ENCODE measurements at regions not wholly inside any gene's neighbourhood (a gene's known extent, or its start where the extent isn't known, plus 50 kb on each side); places are given as distances from the start of the nearest gene placed in this dataset.

- TF ChIP-seq ZMAT3 (CRISPR knock-in tag; conservative IDR thresholded peaks at IDR 0.05) (no peak), ZNF572 (CRISPR knock-in tag; IDR thresholded peaks at IDR 0.05) (no peak), HNF4G (IDR thresholded peaks at IDR 0.05; ENCODE audit: borderline replicate concordance, low read depth, low read length) (no peak), HNF4G (CRISPR knock-in tag; IDR thresholded peaks at IDR 0.05; ENCODE audit: borderline replicate concordance, low read depth) (no peak), ZNF121 (CRISPR knock-in tag; IDR thresholded peaks at IDR 0.05) (no peak), RERE (CRISPR knock-in tag; IDR thresholded peaks at IDR 0.05; ENCODE audit: low read depth) (no peak), NFYB (CRISPR knock-in tag; IDR thresholded peaks at IDR 0.05) (no peak), ZNF318 (CRISPR knock-in tag; IDR thresholded peaks at IDR 0.05) (no peak), ZNF251 (CRISPR knock-in tag; IDR thresholded peaks at IDR 0.05) (no peak), ZNF790 (CRISPR knock-in tag; IDR thresholded peaks at IDR 0.05; ENCODE audit: borderline replicate concordance) (no peak)
Observed at GRCh38 chr5:145502906-145503305, 332.2 kb downstream of the PRELID2 start (continued).

All from HepG2 (cell line).